ENCODE measurements at regions not wholly inside any gene's neighbourhood (a gene's known extent, or its start where the extent isn't known, plus 50 kb on each side); places are given as distances from the start of the nearest gene placed in this dataset.
"Not testable (repeated sequence)": the region's sequence is repeated elsewhere in the genome, so short reads cannot be mapped to it uniquely, and the experiment has no call there.

- no peaks in the 10 kb centered on the region for H3K9me3 ChIP-seq
- no peak overlapping the region for H3K4me3 ChIP-seq
- H3K27ac ChIP-seq: no peak overlapping the region
- H3K4me1 ChIP-seq: no peaks in the 10 kb centered on the region
- ATAC-seq: no peak
- no peak for FAIRE-seq
- no peak overlapping the region for H3K4me2 ChIP-seq
- POLR2A ChIA-PET: no interaction called here
- 0% methylated on average over 1 of the region's 1 CpG for WGBS (ENCODE audit: missing lambda C conversion rate)
- CTCF ChIA-PET: no interaction called here
- DNase-seq (ENCODE audit: low read depth in 1 of 2, low spot score in 1 of 2): no peak
- TF ChIP-seq EHMT2 (IDR thresholded peaks at IDR 0.05; ENCODE audit: low read depth) (no peak), MYC (IDR thresholded peaks at IDR 0.05; ENCODE audit: borderline replicate concordance, low read length) (no peak), HEYL (CRISPR knock-in tag; IDR thresholded peaks at IDR 0.05) (no peak), MAZ (IDR thresholded peaks at IDR 0.05; ENCODE audit: borderline replicate concordance, low read depth, low read length) (no peak), CTCF (IDR thresholded peaks at IDR 0.05) (no peak), JUNB (IDR thresholded peaks at IDR 0.05) (no peak), HMGXB4 (CRISPR knock-in tag; IDR thresholded peaks at IDR 0.05; ENCODE audit: borderline replicate concordance) (no peak), CHD4 (IDR thresholded peaks at IDR 0.05; ENCODE audit: borderline replicate concordance) (no peak), KDM1A (IDR thresholded peaks at IDR 0.05; ENCODE audit: low read depth) (no peak), CBX2 (IDR thresholded peaks at IDR 0.05; ENCODE audit: borderline replicate concordance, low read depth) (no peak), GATA3 (IDR thresholded peaks at IDR 0.05; ENCODE audit: borderline replicate concordance) (no peak)
Observed at GRCh38 chr3:3295586-3295985, 116.1 kb upstream of the CRBN start.

- H3K9me3 ChIP-seq; FAIRE-seq; H3K4me1 ChIP-seq; DNase-seq (ENCODE audit: low read depth in 1 of 2, low spot score in 1 of 2); H3K4me3 ChIP-seq; CTCF ChIA-PET; POLR2A ChIA-PET; H3K4me2 ChIP-seq; H3K27ac ChIP-seq; ATAC-seq: not testable (repeated sequence)
- WGBS (ENCODE audit: missing lambda C conversion rate): 5% methylated on average over 3 of the region's 3 CpGs
Observed at GRCh38 chr3:3291756-3292283, 112.3 kb upstream of the CRBN start.

DNA sequence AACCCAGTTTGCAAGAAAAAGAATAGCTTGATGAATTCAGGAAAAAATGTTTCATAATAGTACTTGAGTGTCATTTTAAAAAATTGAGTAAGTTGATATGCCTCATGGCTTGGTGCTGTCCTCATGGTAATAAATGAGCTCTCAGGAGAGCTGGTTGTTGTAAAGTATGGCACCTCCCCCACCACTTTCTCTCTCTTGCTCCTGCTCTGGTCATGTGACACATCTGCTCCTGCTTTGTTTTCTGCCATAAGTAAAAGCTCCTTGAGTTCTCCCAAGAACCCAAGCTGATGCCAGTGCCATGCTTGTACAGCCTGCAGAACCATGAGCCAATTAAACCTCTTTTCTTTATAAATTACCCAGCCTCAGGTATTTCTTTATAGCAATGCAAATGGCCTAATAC, 108.8 kb upstream of the CRBN start:
- POLR2A ChIA-PET: no interaction called here
- CTCF ChIA-PET: no interaction called here
- DNase-seq (ENCODE audit: low read depth in 1 of 2, low spot score in 1 of 2): no peak
- H3K4me1 ChIP-seq: no peaks in the 10 kb centered on the region
- no peak for TF ChIP-seq NPAS2 (CRISPR knock-in tag; IDR thresholded peaks at IDR 0.05; ENCODE audit: borderline replicate concordance)
- TF ChIP-seq USF2 (IDR thresholded peaks at IDR 0.05): no peak
- no peak for TF ChIP-seq HDAC2 (IDR thresholded peaks at IDR 0.05)
- TF ChIP-seq RNF2 (IDR thresholded peaks at IDR 0.05; ENCODE audit: borderline replicate concordance, low read depth): no peak
- TF ChIP-seq MYC (IDR thresholded peaks at IDR 0.05; ENCODE audit: borderline replicate concordance, low read length): no peak
- TF ChIP-seq FOXS1 (CRISPR knock-in tag; IDR thresholded peaks at IDR 0.05): no peak
- TF ChIP-seq NFE2L2 (conservative IDR thresholded peaks at IDR 0.05; ENCODE audit: low read length): no peak
- TF ChIP-seq POLR2A (IDR thresholded peaks at IDR 0.05; ENCODE audit: low read length): no peak
- TF ChIP-seq ATOH8 (CRISPR knock-in tag; IDR thresholded peaks at IDR 0.05; ENCODE audit: low read depth): no peak
- TF ChIP-seq SREBF2 (IDR thresholded peaks at IDR 0.05): no peak
- TF ChIP-seq HOXB13 (CRISPR knock-in tag; IDR thresholded peaks at IDR 0.05; ENCODE audit: low read depth): no peak
- H3K4me3 ChIP-seq: no peak overlapping the region
- FAIRE-seq: no peak
- H3K4me2 ChIP-seq: no peak overlapping the region
- no peaks in the 10 kb centered on the region for H3K9me3 ChIP-seq
- H3K27ac ChIP-seq: no peak overlapping the region
- no peak for ATAC-seq

All from A549 (cell line).